Hepatocyte (in vitro differentiated cells): ENCODE measurements at regions not wholly inside any gene's neighbourhood (a gene's known extent, or its start where the extent isn't known, plus 50 kb on each side); places are given as distances from the start of the nearest gene placed in this dataset.
"Not testable (repeated sequence)": the region's sequence is repeated elsewhere in the genome, so short reads cannot be mapped to it uniquely, and the experiment has no call there.

ENCODE experiments used
- DNase-seq: peaks from one replicate; pipeline ENCODE4 v3.0.0-alpha.2; 2016; ENCODE audit warnings: low spot score
- H2AFZ ChIP-seq: fragments of 200-600 bp; sonication (generic); 2 replicates; pipeline ENCODE4 v1.6.0; 2016; ENCODE audit warnings: antibody characterized with exemption, mild to moderate bottlenecking
- H3K27ac ChIP-seq: fragments of 200-600 bp; sonication (generic); 2 replicates; pipeline ENCODE4 v1.5.1; 2016; ENCODE audit warnings: mild to moderate bottlenecking
- H3K27me3 ChIP-seq: fragments of 200-600 bp; sonication (generic); 2 replicates; pipeline ENCODE4 v1.6.1; 2016
- H3K36me3 ChIP-seq: fragments of 200-600 bp; sonication (generic); replicated peaks from 2 replicates; pipeline ENCODE4 v1.5.1; 2016; ENCODE audit warnings: low read depth; ENCODE audit not compliant: insufficient read depth
- H3K4me1 ChIP-seq: fragments of 200-600 bp; sonication (generic); 2 replicates; pipeline ENCODE4 v1.5.1; 2016; ENCODE audit warnings: mild to moderate bottlenecking, moderate library complexity; ENCODE audit not compliant: insufficient read depth
- H3K4me2 ChIP-seq: fragments of 200-600 bp; sonication (generic); 2 replicates; pipeline ENCODE4 v1.6.0; 2016
- H3K4me3 ChIP-seq: fragments of 200-600 bp; sonication (generic); 2 replicates; pipeline ENCODE4 v1.5.1; 2016; ENCODE audit warnings: mild to moderate bottlenecking
- H3K79me2 ChIP-seq: fragments of 200-600 bp; sonication (generic); 2 replicates; pipeline ENCODE4 v1.6.0; 2017; ENCODE audit warnings: mild to moderate bottlenecking
- H3K9me2 ChIP-seq: fragments of 200-600 bp; sonication (generic); replicated peaks from 2 replicates; pipeline ENCODE4 v1.6.0; 2017; ENCODE audit warnings: mild to moderate bottlenecking; ENCODE audit not compliant: insufficient read depth
- H3K9me3 ChIP-seq: fragments of 200-600 bp; sonication (generic); 2 replicates; pipeline ENCODE4 v1.5.1; 2016; ENCODE audit warnings: low read depth, mild to moderate bottlenecking
- H4K20me1 ChIP-seq: fragments of 200-600 bp; sonication (generic); 2 replicates; pipeline ENCODE4 v1.6.0; 2016; ENCODE audit warnings: mild to moderate bottlenecking; ENCODE audit not compliant: insufficient read depth, poor library complexity, severe bottlenecking
- EZH2 ChIP-seq: fragments of 200-600 bp; sonication (generic); IDR thresholded peaks from 2 replicates; pipeline ENCODE4 v1.6.1; 2016; ENCODE audit warnings: antibody characterized with exemption, mild to moderate bottlenecking, borderline replicate concordance
- EZH2phosphoT487 ChIP-seq: fragments of 200-600 bp; sonication (generic); IDR thresholded peaks from one replicate; pipeline ENCODE4 v1.6.1; 2018; ENCODE audit warnings: antibody characterized with exemption, mild to moderate bottlenecking, low read depth, moderate library complexity; ENCODE audit not compliant: unreplicated experiment, severe bottlenecking
- WGBS: methylation state at CpG from one replicate; pipeline ENCODE4 v1.1.6; 2016; ENCODE audit warnings: low lambda C conversion rate; ENCODE audit errors: missing lambda C conversion rate; 5-methylcytosine and 5-hydroxymethylcytosine counted together
- TF ChIP-seq, protein P1 (sequence below): fragments of 200-600 bp; sonication (generic); IDR thresholded peaks from 2 replicates; pipeline ENCODE4 v1.5.1; 2016; ENCODE audit warnings: antibody characterized with exemption, mild to moderate bottlenecking; ENCODE audit not compliant: poor library complexity

DNA sequence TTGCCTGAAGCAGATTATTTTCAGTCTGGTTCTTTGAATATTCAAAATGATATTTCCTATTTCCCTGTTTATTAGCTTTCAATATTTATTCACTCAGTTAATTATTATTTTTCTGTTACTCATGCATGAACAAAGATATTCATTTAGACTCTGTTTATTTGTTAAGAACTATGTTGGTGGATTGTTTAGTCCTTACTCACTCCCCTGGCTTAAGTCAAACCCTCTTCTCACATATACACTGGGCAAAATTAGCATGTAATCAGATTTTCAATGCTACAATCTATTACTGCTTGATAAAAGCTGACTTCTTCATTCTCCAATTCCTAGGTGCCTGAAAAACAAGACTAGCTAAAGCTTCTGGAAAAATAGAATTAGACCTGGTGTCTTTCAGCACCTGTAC is 335.8 kb downstream of the FAT4 start:
- no peaks in the 10 kb centered on the region for H3K36me3 ChIP-seq
- DNase-seq, result no peak
- no peak overlapping the region for H2AFZ ChIP-seq
- TF ChIP-seq, protein P1, sequence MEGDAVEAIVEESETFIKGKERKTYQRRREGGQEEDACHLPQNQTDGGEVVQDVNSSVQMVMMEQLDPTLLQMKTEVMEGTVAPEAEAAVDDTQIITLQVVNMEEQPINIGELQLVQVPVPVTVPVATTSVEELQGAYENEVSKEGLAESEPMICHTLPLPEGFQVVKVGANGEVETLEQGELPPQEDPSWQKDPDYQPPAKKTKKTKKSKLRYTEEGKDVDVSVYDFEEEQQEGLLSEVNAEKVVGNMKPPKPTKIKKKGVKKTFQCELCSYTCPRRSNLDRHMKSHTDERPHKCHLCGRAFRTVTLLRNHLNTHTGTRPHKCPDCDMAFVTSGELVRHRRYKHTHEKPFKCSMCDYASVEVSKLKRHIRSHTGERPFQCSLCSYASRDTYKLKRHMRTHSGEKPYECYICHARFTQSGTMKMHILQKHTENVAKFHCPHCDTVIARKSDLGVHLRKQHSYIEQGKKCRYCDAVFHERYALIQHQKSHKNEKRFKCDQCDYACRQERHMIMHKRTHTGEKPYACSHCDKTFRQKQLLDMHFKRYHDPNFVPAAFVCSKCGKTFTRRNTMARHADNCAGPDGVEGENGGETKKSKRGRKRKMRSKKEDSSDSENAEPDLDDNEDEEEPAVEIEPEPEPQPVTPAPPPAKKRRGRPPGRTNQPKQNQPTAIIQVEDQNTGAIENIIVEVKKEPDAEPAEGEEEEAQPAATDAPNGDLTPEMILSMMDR, result no peak
- TF ChIP-seq EZH2phosphoT487, result no peak
- TF ChIP-seq EZH2, result no peak
- H3K27me3 ChIP-seq, result no peaks in the 10 kb centered on the region
- H3K9me3 ChIP-seq, result no peaks in the 10 kb centered on the region
- no peak overlapping the region for H3K4me3 ChIP-seq
- no peaks in the 10 kb centered on the region for H4K20me1 ChIP-seq
- H3K4me1 ChIP-seq, result no peaks in the 10 kb centered on the region
- no peak overlapping the region for H3K4me2 ChIP-seq
- H3K79me2 ChIP-seq, result no peaks in the 10 kb centered on the region
- no peak overlapping the region for H3K27ac ChIP-seq
- no peaks in the 10 kb centered on the region for H3K9me2 ChIP-seq

DNA sequence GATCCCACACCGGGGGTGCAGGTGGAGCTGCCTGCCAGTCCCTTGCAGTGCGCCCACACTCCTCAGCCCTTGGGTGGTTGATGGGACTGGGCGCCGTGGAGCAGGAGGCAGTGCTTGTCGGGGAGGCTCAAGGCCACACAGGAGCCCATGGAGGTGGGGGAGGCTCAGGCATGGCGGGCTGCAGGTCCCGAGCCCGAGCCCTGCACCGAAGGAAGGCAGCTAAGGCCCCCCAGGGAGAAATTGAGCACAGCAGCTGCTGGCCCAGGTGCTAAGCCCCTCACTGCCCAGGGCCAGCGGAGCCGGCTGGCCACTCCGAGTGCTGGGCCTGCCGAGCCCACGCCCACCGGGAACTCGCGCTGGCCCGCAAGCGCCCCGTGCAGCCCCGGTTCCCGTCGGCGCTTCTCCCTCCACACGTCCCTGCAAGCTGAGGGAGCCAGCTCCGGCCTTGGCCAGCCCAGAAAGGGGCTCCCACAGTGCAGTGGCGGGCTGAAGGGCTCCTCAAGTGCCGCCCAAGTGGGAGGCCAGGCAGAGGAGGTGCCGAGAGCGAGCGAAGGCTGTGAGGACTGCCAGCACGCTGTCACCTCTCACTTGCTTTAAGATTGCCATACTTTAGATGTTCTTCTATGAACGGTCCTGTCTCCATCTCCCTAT is 337.1 kb downstream of the FAT4 start:
- 98% methylated on average over 30 of the region's 33 CpGs for WGBS
- DNase-seq, H3K4me3 ChIP-seq, H3K36me3 ChIP-seq, H3K9me3 ChIP-seq, H3K27me3 ChIP-seq, H3K4me2 ChIP-seq, H3K27ac ChIP-seq, H3K4me1 ChIP-seq, H3K9me2 ChIP-seq, H2AFZ ChIP-seq, H4K20me1 ChIP-seq, H3K79me2 ChIP-seq: not testable (repeated sequence)

DNA sequence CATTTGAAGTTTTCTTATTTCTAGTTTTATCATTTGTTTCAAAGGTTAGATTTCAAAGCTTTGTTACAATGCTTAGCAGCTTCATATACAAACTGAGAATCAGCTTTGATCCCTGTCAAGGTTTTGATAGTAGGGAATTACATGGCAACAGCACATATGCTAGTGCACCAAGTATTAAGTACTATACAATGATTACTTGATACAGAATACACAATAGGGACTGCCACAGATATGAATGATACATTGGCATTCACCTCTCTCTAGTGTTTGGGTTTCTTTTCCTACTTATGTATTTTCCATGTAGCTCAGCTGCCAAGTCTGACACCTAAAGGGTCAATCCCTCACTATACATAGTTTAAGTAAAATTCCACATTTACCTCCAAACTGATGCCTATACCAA is 344.0 kb downstream of the FAT4 start:
- no peak overlapping the region for H3K4me2 ChIP-seq
- H4K20me1 ChIP-seq, result no peaks in the 10 kb centered on the region
- H3K9me3 ChIP-seq, result no peaks in the 10 kb centered on the region
- no peak for DNase-seq
- H3K4me3 ChIP-seq, result no peak overlapping the region
- H3K79me2 ChIP-seq, result no peaks in the 10 kb centered on the region
- H3K36me3 ChIP-seq, result no peaks in the 10 kb centered on the region
- no peaks in the 10 kb centered on the region for H3K4me1 ChIP-seq
- TF ChIP-seq, protein P1, result no peak
- TF ChIP-seq EZH2phosphoT487 (no peak), EZH2 (no peak)
- no peaks in the 10 kb centered on the region for H3K27me3 ChIP-seq
- H2AFZ ChIP-seq, result no peak overlapping the region
- H3K27ac ChIP-seq, result no peak overlapping the region
- no peaks in the 10 kb centered on the region for H3K9me2 ChIP-seq

DNA sequence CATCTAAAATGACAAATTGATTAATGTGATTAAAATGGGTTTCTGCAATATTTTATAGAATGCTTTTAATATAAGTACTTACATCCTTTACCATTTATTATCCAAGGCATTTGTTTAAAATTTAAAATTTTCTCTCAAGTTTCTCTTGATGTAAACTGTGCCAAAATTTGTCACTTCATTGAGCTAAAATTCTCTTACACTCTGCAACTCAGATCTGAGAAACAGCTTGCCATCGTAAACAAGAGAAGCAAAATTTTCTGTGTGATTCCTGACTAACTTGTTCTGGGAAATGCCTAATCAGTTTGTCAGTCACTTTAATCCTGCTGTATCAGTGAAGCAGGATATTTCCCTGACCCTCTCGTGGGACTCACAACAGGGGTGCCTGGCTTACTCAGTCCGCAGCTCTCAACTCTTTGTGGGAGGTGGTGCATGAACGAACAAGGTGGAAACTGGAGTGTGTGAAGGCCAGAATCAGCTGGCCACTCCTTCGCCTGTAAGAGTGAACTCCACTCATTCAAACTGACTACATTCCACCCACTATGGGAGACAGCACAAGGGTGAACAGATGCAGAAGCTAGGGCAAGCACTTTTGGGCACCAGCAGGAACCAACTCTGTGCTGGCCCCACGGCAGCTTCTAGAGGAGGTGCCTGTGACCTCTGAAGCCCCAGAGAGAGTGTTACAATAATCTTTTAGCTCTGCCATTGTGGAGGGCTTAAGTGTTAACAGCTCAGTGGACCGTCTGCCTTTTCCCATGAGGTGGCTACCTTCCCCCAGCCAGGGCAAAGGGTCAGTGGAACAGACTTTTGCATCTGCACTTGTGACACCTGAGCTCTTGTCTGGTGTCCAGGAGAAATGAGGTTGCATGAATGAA is 349.4 kb downstream of the FAT4 start:
- H3K9me2 ChIP-seq, result no peaks in the 10 kb centered on the region
- H3K36me3 ChIP-seq, result no peaks in the 10 kb centered on the region
- H3K4me1 ChIP-seq, result no peaks in the 10 kb centered on the region
- 60% methylated on average over 7 of the region's 7 CpGs for WGBS
- no peak overlapping the region for H3K4me3 ChIP-seq
- TF ChIP-seq EZH2phosphoT487, result no peak
- TF ChIP-seq EZH2, result no peak
- TF ChIP-seq, protein P1, result no peak
- H3K27me3 ChIP-seq, result no peaks in the 10 kb centered on the region
- H3K9me3 ChIP-seq, result no peaks in the 10 kb centered on the region
- no peaks in the 10 kb centered on the region for H4K20me1 ChIP-seq
- no peak for DNase-seq
- H3K4me2 ChIP-seq, result no peak overlapping the region
- H3K27ac ChIP-seq, result no peak overlapping the region
- no peaks in the 10 kb centered on the region for H3K79me2 ChIP-seq
- no peak overlapping the region for H2AFZ ChIP-seq
